ENCODE measurements at regions not wholly inside any gene's neighbourhood (a gene's known extent, or its start where the extent isn't known, plus 50 kb on each side); places are given as distances from the start of the nearest gene placed in this dataset.
"Not testable (repeated sequence)": the region's sequence is repeated elsewhere in the genome, so short reads cannot be mapped to it uniquely, and the experiment has no call there.

GRCh38 chr17:47057830-47058229 lies 78.8 kb upstream of the RPRML start:
- peaks cover 20% of the 10 kb centered on the region for H3K4me1 Mint-ChIP-seq
- TF ChIP-seq CTCF (conservative IDR thresholded peaks at IDR 0.05), result no peak
- H3K9me3 Mint-ChIP-seq, result no peaks in the 10 kb centered on the region
- H3K27me3 Mint-ChIP-seq (ENCODE audit: low read depth), result no peaks in the 10 kb centered on the region
- H3K36me3 Mint-ChIP-seq (ENCODE audit: low read depth), result peaks cover 16% of the 10 kb centered on the region
- H3K27ac Mint-ChIP-seq (ENCODE audit: unreplicated experiment), result no peak overlapping the region
- H3K4me3 Mint-ChIP-seq, result no peak overlapping the region
- DNase-seq (ENCODE audit: low read depth, low spot score), result no peak

GRCh38 chr17:47057279-47057678 lies 78.2 kb upstream of the RPRML start:
- DNase-seq (ENCODE audit: low read depth, low spot score); H3K9me3 Mint-ChIP-seq; H3K4me3 Mint-ChIP-seq; H3K27me3 Mint-ChIP-seq (ENCODE audit: low read depth); H3K27ac Mint-ChIP-seq (ENCODE audit: unreplicated experiment): not testable (repeated sequence)
- H3K4me1 Mint-ChIP-seq, result peaks cover 20% of the 10 kb centered on the region
- peaks cover 16% of the 10 kb centered on the region for H3K36me3 Mint-ChIP-seq (ENCODE audit: low read depth)

DNA sequence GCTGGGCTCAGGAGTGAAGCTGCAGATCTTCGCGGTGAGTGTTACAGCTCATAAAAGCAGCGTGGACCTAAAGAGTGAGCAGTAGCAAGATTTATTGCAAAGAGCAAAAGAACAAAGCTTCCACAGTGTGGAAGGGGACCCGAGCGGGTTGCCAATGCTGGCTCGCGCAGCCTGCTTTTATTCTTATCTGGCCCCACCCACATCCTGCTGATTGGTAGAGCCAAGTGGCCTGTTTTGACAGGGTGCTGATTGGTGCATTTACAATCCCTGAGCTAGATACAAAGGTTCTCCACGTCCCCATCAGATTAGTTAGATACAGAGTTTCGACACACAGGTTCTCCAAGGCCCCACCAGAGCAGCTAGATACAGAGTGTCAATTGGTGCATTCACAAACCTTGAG lies 77.6 kb upstream of the RPRML start:
- Mint-ChIP-seq H3K4me1 (peaks cover 20% of the 10 kb centered on the region), H3K27ac (ENCODE audit: unreplicated experiment) (peak overlapping the region; percentile 96), H3K36me3 (ENCODE audit: low read depth) (peaks cover 16% of the 10 kb centered on the region)
- H3K27me3 Mint-ChIP-seq (ENCODE audit: low read depth); DNase-seq (ENCODE audit: low read depth, low spot score); H3K9me3 Mint-ChIP-seq; H3K4me3 Mint-ChIP-seq: not testable (repeated sequence)
